Hindlimb muscle (tissue), 1 donor: ENCODE measurements at regions not wholly inside any gene's neighbourhood (a gene's known extent, or its start where the extent isn't known, plus 50 kb on each side); places are given as distances from the start of the nearest gene placed in this dataset.
"Not testable (repeated sequence)": the region's sequence is repeated elsewhere in the genome, so short reads cannot be mapped to it uniquely, and the experiment has no call there.

Experiments used
- DNase-seq: peaks from one replicate; pipeline ENCODE4 v3.0.0-alpha.2; 2013

GRCh38 chr18:55763805-55764204 is 175.8 kb upstream of the TCF4 start:
- no peak for DNase-seq

- DNase-seq: no peak
Observed at GRCh38 chr18:55763298-55763697, 175.3 kb upstream of the TCF4 start.

- DNase-seq: no peak
Observed at GRCh38 chr18:55762424-55762823, 174.4 kb upstream of the TCF4 start.

GRCh38 chr18:55753643-55754263 is 165.8 kb upstream of the TCF4 start:
- no peak for DNase-seq

GRCh38 chr18:55751476-55751875 is 163.5 kb upstream of the TCF4 start:
- DNase-seq: no peak

GRCh38 chr18:55748227-55748738 is 160.3 kb upstream of the TCF4 start:
- DNase-seq: no peak

- no peak for DNase-seq
Observed at GRCh38 chr18:55744206-55744605, 156.2 kb upstream of the TCF4 start.

- peak; percentile 17 for DNase-seq
Observed at GRCh38 chr18:55743736-55744135, 155.7 kb upstream of the TCF4 start.

- DNase-seq: no peak
Observed at GRCh38 chr18:55743133-55743532, 155.1 kb upstream of the TCF4 start.

GRCh38 chr18:55739488-55739887 is 151.5 kb upstream of the TCF4 start:
- no peak for DNase-seq

GRCh38 chr18:55738483-55739114 is 150.6 kb upstream of the TCF4 start:
- no peak for DNase-seq

GRCh38 chr18:55737781-55738468 is 149.9 kb upstream of the TCF4 start:
- no peak for DNase-seq

- no peak for DNase-seq
Observed at GRCh38 chr18:55737266-55737665, 149.3 kb upstream of the TCF4 start.

GRCh38 chr18:55735969-55736368 is 148.0 kb upstream of the TCF4 start:
- no peak for DNase-seq

- DNase-seq: no peak
Observed at GRCh38 chr18:55735199-55735855, 147.3 kb upstream of the TCF4 start.

- no peak for DNase-seq
Observed at GRCh38 chr18:55732227-55733106, 144.5 kb upstream of the TCF4 start.

GRCh38 chr18:55731594-55732042 is 143.6 kb upstream of the TCF4 start:
- no peak for DNase-seq

GRCh38 chr18:55721006-55721405 is 133.0 kb upstream of the TCF4 start:
- DNase-seq: not testable (repeated sequence)

- DNase-seq: no peak
Observed at GRCh38 chr18:55713707-55714106, 125.7 kb upstream of the TCF4 start.

- DNase-seq: no peak
Observed at GRCh38 chr18:55706898-55707297, 118.9 kb upstream of the TCF4 start.

- DNase-seq: no peak
Observed at GRCh38 chr18:55699233-55699765, 111.3 kb upstream of the TCF4 start.

GRCh38 chr18:55696811-55697210 is 108.8 kb upstream of the TCF4 start:
- no peak for DNase-seq
